A673 (cell line): ENCODE measurements at regions not wholly inside any gene's neighbourhood (a gene's known extent, or its start where the extent isn't known, plus 50 kb on each side); places are given as distances from the start of the nearest gene placed in this dataset.

ENCODE experiments used
- EZH2 ChIP-seq: fragments of 200-600 bp; sonication (generic); IDR thresholded peaks from 2 replicates; pipeline ENCODE4 v1.6.1; 2017; ENCODE audit warnings: borderline replicate concordance, low read depth, mild to moderate bottlenecking, mixed read lengths, antibody characterized with exemption, low read length; ENCODE audit not compliant: poor library complexity, severe bottlenecking
- TF ChIP-seq, protein P1 (sequence below): fragments of 300-800, 200-600 bp; sonication (generic); conservative IDR thresholded peaks from 2 replicates; pipeline ENCODE4 v1.5.1; 2017; ENCODE audit warnings: low read depth, mild to moderate bottlenecking, antibody characterized with exemption, low read length, moderate library complexity, mixed read lengths

DNA sequence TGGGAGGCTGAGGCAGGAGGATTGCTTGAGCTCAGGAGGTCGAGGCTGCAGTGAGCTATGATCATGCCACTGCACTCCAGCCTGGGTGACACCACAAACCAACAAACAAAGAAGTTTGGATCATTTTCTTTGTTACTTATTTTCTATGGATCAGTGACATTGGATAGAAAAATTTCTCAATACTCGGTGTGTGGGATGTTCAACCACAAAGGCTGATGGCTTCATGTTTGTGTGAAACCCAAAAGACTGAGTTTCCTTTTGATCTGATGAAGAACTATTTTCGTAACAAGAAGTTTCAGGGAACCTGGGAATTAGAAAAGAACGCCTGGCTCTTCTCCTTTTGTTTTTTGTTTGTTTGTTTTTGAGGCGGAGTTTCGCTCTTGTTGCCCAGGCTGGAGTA is 104.0 kb downstream of the HOXA1 start:
- TF ChIP-seq, protein P1, sequence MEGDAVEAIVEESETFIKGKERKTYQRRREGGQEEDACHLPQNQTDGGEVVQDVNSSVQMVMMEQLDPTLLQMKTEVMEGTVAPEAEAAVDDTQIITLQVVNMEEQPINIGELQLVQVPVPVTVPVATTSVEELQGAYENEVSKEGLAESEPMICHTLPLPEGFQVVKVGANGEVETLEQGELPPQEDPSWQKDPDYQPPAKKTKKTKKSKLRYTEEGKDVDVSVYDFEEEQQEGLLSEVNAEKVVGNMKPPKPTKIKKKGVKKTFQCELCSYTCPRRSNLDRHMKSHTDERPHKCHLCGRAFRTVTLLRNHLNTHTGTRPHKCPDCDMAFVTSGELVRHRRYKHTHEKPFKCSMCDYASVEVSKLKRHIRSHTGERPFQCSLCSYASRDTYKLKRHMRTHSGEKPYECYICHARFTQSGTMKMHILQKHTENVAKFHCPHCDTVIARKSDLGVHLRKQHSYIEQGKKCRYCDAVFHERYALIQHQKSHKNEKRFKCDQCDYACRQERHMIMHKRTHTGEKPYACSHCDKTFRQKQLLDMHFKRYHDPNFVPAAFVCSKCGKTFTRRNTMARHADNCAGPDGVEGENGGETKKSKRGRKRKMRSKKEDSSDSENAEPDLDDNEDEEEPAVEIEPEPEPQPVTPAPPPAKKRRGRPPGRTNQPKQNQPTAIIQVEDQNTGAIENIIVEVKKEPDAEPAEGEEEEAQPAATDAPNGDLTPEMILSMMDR: no peak
- no peak for TF ChIP-seq EZH2
